GM18499 (cell line): ENCODE measurements at regions not wholly inside any gene's neighbourhood (a gene's known extent, or its start where the extent isn't known, plus 50 kb on each side); places are given as distances from the start of the nearest gene placed in this dataset.

Experiments
- ATAC-seq: cut with Tn5 transposase; IDR thresholded peaks from one replicate; pipeline ENCODE4 v1.9.1; 2021; ENCODE audit warnings: moderate number of reproducible peaks; ENCODE audit not compliant: insufficient read depth, unreplicated experiment

DNA sequence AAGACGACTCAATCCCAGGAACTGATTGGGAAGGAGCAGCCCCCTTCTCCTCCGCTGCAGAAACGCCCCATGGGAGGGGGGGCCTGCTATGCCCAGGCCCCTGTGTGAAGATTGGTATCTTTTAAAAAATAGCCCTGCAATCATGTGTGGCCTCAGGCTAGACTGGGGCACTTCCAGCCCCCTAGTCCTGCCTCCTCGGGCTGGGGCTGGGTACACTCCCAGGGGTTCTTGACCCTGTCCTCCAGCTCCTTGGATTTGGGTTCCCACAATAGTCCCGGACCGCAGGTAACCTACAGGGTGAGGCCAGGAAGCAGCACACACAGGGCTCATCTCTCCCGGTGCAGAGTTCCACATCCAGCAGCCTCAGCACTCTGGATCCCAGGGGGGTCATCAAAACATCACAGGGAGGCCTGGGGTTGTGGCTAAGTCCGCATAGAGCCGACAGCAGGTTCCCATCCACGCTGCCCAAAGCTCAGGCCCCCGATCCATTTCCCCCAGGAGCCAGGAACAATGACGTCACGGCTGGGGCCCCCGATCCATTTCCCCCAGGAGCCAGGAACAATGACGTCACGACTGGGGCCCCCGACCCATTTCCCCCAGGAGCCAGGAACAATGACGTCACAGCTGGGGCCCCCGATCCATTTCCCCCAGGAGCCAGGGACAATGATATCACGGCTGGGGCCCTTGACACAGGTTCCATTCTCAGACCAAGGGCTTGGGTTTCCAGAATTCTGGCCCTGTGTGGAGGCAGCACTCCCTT is 202.4 kb downstream of the IRF8 start:
- ATAC-seq = no peak

DNA sequence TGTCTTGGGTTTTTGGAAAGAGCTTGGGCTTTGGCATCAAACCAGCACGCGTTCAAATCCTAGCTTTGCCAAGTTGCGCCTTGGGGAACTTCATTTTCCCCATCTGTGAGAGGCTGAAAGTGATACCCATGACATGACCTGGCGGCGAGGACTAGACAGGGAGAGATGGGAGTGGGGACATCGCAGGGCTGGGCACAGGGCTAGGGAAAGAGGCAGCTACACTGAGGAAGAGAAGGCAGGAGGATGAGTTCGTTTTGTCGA is 202.9 kb downstream of the IRF8 start:
- ATAC-seq = no peak

DNA sequence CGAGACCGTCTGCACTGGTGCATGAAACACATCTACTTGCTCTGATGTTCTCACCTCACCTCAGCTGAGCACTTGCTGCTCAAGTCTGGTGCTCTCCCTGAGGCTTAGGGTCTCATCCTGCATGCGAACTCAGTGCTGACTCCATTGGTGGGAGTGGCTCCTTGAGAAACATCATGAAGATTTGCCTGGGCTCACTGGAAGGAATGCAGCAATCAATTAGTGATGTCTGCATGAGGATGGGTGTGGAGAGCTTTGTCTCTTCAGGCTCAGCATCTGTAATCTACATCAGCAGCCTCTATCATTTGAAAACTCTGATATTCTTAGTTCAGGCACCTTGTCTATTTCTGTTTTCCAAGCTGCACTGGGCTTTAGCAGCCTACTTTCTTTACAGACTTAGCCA is 204.4 kb downstream of the IRF8 start:
- ATAC-seq = no peak

DNA sequence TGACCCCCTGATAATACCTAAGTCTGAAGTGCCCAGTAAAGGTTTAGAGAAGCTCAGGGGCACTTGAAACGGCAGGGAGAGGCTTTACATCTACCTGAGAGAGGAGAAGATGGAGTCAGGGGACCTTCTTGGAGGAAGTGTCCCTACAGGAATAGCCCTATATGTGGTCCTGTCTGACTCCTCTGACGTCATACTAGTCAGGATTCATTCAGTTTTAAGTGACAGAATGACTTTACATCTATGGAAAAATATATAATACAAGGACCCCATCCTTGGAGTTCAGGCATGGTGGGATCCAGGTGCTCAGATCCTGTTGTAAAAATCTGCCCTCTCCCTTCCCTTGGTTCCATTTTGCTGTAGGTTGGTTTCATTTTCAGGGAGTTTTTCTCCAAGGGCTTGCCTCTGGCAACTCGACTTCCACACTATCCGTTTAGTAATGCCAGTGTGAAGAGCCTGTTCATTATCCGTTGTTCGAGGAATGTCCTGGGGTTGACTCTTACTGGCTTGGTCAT is 205.6 kb downstream of the IRF8 start:
- no peak for ATAC-seq

DNA sequence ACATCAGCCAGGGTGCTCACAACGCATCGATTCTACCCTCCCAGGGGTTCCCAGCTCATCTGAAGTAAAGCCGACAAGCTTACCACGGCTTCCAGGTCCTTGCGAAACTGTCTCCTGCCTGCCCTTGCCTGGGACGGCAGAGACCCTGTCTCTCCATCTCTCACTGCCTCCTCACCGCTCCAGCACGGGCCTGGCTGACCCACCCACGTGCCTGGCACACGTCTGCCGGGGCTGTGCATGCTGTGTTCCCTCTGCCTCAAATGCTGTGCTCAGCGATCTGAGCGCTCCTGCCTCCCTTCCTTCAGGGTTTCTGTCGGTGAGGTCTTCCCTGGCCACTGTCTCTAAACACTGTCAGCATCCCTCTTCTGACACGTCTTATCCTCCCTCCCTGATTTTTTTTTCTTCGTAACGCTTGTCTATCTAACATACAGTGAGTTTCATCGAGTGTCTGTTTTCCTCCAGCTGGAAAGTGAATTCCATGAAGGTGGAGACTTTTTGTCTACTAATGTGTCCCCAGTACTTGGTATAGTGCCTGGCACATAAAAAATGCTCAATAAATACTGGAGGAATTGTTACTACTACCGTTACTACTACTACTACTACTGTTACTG is 208.4 kb downstream of the IRF8 start:
- no peak for ATAC-seq

DNA sequence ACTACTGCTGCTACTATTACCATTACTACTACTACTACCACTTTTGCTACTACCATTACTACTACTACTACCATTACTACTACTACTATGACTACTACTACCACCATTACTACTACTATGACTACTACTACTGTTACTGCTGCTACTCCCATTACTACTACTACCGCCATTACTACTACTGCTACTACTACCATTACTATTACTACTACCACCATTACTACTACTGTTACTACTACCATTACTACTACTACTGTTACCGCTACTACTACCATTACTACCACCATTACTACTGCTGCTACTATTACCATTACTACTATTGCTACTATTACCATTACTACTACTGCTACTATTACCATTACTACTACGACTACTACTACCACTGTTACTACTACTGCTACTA is 209.1 kb downstream of the IRF8 start:
- no peak for ATAC-seq

DNA sequence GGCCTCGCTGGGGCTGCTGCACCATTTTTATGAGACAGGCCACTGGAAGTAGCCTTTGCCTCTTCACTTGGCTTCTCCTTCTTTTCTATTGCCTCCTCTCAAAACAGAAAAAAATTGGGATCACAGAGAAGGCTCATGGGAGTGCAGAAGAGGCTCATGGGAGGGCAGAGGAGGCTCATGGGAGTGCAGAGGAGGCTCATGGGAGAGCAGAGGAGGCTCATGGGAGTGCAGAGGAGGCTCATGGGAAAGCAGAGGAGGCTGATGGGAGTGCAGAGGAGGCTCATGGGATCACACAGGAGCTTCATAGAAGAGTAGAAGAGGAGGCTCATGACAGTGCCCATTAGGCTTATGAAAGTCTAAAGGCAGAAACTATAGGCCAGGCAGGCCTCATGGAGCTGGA is 211.2 kb downstream of the IRF8 start:
- ATAC-seq = no peak

DNA sequence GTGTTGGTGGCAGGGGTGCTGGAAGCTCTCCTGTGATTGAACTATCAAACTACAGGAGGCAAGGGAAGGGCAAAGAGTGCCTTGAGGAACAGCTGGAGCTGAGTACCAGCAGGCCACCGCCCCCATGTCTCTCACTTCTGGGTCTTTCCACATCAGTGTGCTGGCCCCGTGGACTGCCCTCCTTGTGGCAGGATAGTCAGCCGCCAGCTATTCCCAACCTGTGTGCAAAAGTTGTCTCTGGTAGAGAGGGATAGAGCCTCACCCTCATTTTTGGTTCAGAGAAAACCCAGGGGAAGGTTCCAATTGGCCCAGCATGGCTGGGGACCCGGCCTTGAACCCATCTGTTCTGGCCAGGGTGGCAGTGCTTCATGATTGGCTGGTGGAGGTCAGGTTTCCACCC is 211.8 kb downstream of the IRF8 start:
- ATAC-seq = no peak

DNA sequence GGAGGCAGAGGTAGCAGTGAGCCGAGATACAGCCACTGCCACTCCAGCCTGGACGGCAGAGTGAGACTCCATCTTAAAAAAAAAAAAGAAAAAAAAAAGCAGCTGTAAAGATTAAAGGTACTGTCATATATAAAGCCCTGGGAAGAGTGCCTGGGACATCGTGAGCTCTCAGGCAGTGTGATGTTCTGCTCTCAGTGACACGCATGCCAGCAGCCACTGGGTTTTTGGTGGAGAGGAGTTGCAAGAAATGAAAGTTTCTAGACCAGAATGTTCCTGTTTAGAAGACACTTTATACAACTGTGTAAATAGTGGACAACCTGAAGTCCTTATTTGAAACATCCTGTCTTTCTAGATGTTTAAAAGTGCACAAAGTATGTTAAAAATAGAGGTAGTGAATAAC is 213.2 kb downstream of the IRF8 start:
- no peak for ATAC-seq

DNA sequence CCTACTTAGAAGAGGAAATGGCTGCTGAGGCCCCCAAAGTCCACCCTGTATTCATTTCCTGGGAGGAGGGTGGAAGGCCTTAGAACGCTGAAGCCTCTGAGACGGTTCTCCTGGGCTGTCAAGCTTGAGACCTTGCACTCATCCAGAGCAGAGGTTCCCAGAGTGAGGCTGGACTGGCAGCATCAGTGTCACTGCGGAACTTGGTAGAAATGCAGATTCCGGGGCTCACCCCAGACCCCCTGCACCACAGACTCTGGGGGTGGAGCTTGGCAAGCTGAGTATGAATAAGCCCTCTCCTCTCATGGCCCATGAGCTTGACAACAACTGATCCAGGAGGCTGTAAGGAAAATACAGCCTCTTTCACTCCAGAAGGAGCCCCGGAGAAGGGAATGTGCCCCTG is 218.3 kb downstream of the IRF8 start:
- no peak for ATAC-seq

DNA sequence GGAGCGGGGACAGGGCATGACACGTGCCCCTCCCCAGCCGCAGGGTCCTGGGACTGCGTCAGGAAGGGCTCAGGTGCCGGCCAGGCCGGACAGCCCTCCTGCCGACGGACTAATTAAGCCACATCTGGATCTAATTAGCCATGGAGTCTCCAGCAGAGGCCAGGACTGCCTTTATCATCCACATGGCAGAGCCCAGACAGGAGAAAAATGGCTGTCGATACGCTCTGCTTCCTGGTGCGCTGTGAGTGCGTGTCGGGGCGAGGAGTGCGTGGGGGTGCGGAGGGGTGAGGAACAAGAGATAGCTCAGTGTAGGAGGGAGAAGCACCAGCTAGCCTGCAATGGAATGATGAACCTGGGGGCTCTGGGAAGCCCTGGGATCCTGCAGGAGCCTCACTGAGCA is 218.8 kb downstream of the IRF8 start:
- ATAC-seq = no peak

DNA sequence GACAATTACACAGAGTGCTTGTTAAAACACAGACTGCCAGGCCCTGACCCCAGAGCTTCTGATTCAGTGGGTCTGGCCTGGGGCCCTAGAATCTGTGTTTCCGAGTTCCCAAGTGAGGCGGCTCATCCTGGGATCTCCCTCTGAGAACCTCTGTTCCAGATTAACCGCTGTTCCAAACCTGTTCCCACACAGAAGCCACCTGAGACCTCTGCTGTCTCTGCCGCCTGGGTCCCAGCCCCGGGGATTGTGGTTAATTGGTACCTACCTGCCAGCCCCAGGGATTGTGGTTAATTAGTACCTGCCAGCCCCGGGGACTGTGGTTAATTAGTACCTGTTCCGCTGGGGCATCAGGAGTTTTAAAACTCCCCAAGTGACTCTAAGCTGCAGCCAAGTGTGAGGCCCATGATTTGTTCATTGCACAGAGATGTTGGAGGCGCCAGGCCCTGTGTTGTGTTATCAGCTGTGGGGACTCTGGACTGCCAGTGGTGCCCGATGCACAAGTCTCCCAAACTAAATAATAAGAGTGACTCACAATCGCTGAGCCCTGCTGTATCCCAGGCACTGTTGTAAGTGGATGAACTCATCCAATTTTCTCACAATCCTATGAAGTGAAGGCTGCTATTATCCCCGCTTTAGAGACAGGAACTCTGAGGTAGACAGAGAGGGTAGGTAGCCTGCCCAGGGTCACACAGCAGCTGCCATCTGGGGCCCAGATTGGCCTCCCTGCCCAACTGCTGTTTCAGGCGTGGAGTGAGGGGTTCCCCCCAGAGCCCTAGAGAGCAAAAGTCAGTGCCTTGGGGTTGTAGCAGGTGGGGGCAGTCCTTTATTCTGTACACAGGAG is 219.7 kb downstream of the IRF8 start:
- ATAC-seq = no peak

DNA sequence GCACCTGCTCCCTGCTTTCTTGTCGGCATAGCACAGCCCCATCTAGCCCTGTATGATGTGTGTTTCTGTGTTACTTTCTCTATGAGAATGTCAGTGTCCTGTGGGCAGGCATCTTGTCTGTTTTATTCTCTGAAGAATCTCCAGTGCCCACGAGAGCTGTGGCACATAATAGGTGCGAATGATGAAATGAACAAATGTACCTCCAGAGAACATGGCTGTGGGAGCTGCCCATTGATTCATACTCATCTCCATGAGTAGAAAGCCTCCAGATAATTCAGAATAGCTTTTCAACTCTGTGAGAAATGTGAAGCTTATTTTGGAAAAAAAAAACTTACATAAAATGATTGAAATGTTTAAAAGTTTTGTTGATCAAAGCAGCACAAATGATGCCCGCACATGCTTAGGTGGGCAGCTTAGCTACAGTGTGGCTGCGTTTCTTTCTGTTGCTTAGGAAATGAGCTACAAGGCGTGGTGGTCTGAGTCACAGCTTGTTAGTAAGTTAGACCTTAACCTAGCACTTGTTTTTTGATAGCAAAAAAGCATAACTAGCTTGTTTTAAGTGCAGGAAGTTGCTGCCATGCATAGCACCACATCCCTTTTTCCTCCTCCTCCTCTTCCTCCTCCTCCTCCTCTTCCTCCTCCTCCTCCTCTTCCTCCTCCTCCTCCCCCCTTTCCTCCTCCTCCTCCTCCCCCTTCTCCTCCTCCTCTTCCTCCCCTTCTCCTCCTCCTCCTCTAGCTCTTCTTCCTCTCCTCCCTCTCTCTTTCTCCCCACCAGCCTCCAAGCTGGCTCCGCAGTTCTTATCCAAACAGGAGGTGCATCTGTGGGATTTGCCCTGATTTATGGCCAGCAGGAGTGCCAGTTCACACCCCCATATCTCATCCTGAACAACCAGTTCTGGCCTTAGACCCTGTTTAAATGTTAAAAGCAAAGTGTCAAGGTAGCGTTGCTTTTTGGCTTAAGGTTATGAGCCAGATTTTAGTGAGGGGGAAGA is 221.5 kb downstream of the IRF8 start:
- no peak for ATAC-seq

DNA sequence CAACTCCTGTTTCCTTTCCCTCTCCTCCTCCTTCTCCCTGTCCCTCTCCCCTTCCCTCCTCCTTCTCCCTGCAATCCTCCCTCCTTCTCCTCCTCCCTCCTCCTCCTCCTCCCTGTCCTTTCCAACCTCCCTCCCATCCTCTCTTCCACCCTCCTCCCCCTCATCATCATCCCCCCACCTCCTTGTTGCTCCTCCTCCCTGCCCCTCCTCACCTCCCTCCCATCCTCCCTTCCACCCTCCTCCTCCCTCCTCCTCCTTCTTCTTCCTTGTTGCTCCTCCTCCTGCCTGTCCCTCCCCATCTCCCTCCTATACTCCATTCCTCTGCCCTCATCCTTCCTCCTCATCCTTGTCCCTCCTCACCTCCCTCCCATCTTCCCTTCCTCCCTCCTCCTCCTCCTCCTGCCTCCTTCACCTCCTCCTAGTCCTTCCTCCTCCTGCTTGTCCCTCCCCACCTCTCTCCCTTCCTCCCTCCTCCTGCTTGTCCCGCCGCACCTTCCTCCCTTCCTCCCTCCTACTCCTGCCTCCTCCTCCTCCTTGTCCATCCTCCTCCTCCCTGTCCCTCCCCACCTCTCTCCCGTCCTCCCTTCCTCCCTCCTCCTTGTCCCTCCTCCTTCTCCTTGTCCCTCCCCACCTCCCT is 222.5 kb downstream of the IRF8 start:
- ATAC-seq = no peak

DNA sequence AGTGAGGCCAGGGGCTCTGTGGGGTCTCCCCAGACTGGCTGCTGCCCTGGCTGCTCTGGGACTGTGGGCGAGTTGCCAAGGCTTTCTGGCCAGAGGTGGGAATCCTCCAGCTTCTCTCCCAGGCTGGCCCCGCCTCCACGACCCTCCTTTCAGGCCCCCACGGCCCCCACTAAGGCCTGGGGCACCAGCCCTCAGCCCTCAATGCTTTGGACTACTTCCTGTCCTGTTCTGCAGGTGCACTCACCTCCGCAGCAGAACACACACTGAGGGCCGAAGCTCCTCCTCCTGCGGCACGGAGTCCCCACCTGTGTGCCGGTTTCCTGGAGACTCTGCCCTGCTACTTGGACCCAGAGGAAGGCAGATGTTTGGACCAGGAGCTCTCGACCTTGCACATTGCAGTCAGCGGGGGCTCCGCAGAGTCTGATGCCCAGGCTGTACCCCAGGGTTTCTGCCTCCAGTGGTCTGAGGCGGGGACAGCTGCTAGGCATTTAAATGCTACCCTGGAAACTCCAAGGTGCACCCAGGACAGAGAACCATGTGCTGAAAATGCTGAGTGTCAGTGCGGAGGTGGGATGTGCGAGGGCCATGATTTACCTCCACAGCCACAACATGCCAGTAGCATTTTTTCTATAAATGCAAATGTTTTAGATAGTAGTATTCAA is 223.8 kb downstream of the IRF8 start:
- no peak for ATAC-seq

DNA sequence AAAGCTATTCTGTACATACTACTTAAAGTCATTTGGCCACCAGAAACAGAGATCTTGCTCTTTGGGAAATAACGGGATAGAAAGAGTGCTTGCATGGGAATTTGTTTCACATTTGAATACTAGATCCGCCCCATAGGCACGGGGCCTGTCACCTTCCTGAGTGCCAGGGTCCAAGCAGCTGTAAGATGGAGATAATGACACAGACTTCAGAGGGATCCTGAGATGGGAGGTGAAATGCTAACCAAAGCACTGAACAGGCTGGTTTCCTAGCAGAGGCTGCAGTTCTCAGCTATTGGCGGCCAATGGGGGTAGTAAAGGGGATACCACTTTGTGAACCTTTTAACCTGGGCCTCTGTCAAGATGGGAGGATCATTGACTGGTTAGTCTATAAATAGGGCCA is 225.4 kb downstream of the IRF8 start:
- ATAC-seq = no peak

DNA sequence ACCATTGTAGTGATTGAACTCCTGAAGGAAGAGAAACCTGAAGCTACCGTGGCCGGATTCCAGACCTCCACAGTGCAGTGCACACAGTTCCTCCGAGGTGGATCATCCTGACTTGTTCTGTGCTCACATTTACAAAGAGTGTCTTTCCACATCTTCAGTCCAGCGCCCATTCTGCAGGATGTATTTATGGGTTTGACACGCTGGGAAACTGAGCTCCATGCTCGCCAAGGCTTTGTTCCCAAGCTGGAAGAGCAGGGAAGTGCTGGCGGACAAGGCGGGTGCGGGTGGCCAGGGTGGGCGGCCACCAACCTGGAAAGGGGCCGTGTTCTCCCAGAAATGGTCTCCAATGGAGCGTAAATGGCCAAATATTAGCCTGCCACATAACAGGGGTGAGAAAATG is 227.9 kb downstream of the IRF8 start:
- no peak for ATAC-seq

DNA sequence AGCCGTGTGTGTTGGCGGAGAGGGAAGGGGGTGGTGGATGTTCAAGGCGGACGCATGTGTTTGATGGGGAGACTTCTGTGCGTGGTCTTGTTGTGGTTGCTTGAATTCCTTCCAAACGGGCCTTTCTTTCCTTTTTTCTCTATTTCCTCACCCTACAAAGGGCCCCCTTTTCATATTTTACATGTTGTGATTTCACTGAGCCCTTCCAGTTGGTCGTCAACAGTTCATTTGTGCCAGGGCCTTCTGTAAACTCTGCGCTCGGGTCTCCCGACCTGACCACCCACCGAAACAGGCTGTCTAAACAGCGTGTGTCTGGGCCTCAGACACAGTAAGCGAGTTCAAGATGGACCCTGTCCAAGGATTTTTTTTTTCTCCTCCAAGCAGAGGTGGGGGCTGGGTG is 228.4 kb downstream of the IRF8 start:
- no peak for ATAC-seq

DNA sequence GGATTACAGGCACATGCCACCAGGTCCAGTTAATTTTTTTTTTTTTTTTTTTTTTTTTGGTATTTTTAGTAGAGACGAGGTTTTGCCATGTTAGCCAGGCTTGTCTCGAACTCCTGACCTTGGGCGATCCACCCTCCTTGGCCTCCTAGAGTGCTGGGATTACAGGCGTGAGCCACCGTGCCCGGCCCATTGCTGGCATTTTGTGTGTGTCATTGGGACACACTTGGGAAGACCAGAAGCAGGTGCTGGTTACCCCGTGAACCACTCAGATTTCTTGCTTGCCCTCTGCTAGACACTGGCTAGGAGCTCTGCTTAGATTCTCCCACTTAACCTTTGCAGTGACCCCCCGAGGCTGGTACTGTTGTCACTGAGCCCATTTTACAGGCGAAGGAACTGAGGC is 229.3 kb downstream of the IRF8 start:
- ATAC-seq = no peak
